VCaP (cell line): ENCODE measurements at regions not wholly inside any gene's neighbourhood (a gene's known extent, or its start where the extent isn't known, plus 50 kb on each side); places are given as distances from the start of the nearest gene placed in this dataset.
A peak's percentile ranks its signal among the peaks of the same experiment; 100 is the strongest.

Source experiments
- H3K27ac ChIP-seq: fragments of 450-650 bp; 2 replicates; pipeline ENCODE4 v1.5.1; 2017
- CTCF ChIP-seq: fragments of 450-650 bp; conservative IDR thresholded peaks from 2 replicates; pipeline ENCODE4 v1.5.1; 2017; ENCODE audit warnings: mild to moderate bottlenecking, moderate library complexity

- H3K27ac ChIP-seq = no peak overlapping the region
- no peak for TF ChIP-seq CTCF
Observed at GRCh38 chr13:53351021-53351420, 322.4 kb downstream of the OLFM4 start.

- no peak overlapping the region for H3K27ac ChIP-seq
- no peak for TF ChIP-seq CTCF
Observed at GRCh38 chr13:53357582-53357981, 329.0 kb downstream of the OLFM4 start.

GRCh38 chr13:53368948-53369347 is 340.3 kb downstream of the OLFM4 start:
- H3K27ac ChIP-seq = no peak overlapping the region
- peak; percentile 55 for TF ChIP-seq CTCF

- no peak for TF ChIP-seq CTCF
Observed at GRCh38 chr13:53379485-53379884, 350.9 kb downstream of the OLFM4 start.

GRCh38 chr13:53382008-53382407 is 353.4 kb downstream of the OLFM4 start:
- H3K27ac ChIP-seq = no peak overlapping the region
- TF ChIP-seq CTCF = no peak

More at GRCh38 chr13:53379485-53379884, 350.9 kb downstream of the OLFM4 start:
- H3K27ac ChIP-seq = no peak overlapping the region

- TF ChIP-seq CTCF = no peak
- H3K27ac ChIP-seq = no peak overlapping the region
Observed at GRCh38 chr13:53398051-53398450, 369.4 kb downstream of the OLFM4 start.

- H3K27ac ChIP-seq = no peak overlapping the region
- no peak for TF ChIP-seq CTCF
Observed at GRCh38 chr13:53405616-53406015, 377.0 kb downstream of the OLFM4 start.

- no peak for TF ChIP-seq CTCF
- H3K27ac ChIP-seq = no peak overlapping the region
Observed at GRCh38 chr13:53408306-53408705, 379.7 kb downstream of the OLFM4 start.
